Stomach (tissue), 8 donors: ENCODE measurements at regions not wholly inside any gene's neighbourhood (a gene's known extent, or its start where the extent isn't known, plus 50 kb on each side); places are given as distances from the start of the nearest gene placed in this dataset.

Experiments used
- DNase-seq, 2 donors: peaks; one replicate each; pipeline versions ENCODE4 v3.0.0 to v3.0.0-alpha.2; 2013 to 2019
- H3K27ac ChIP-seq, 5 donors: fragments of 200-600 bp in 4 of 5; sonication (generic) in 4 of 5; one replicate each; pipeline ENCODE4 v1.5.1; 2013 to 2019; ENCODE audit warnings: mild to moderate bottlenecking in 1 of 5, moderate library complexity in 1 of 5
- H3K27me3 ChIP-seq, 3 donors: fragments of 200-600 bp; sonication (generic); one replicate each; pipeline ENCODE4 v1.5.1; 2017 to 2019; ENCODE audit warnings: mixed run types in 1 of 3
- H3K36me3 ChIP-seq, 4 donors: fragments of 200-600 bp; sonication (generic); 1 replicate in 3 of 4; 2 replicates in 1 of 4; pipeline ENCODE4 v1.5.1; 2016 to 2019
- H3K4me1 ChIP-seq, 4 donors: fragments of 200-600 bp; sonication (generic); one replicate each; pipeline ENCODE4 v1.5.1; 2016 to 2019
- H3K4me3 ChIP-seq, 4 donors: fragments of 200-600 bp; sonication (generic) in 3 of 4; one replicate each; pipeline ENCODE4 v1.5.1; 2016 to 2019; ENCODE audit warnings: mild to moderate bottlenecking in 1 of 4
- H3K9me3 ChIP-seq, 4 donors: fragments of 200-600 bp; sonication (generic); one replicate each; pipeline ENCODE4 v1.5.1; 2016 to 2019
- EP300 ChIP-seq: sonication (generic); formaldehyde crosslinking; IDR thresholded peaks from one replicate; pipeline ENCODE4 v1.6.1; 2017; ENCODE audit warnings: antibody characterized with exemption
- POLR2A ChIP-seq, 4 donors: fragments of 450-650 bp; IDR thresholded peaks; one replicate each; pipeline ENCODE4 v1.6.1; 2016; ENCODE audit warnings: antibody characterized with exemption in 4 of 4, control low read depth in 2 of 4, mild to moderate bottlenecking in 1 of 4, moderate library complexity in 1 of 4
- POLR2AphosphoS5 ChIP-seq, 3 donors: sonication (generic); formaldehyde crosslinking; IDR thresholded peaks; one replicate each; pipeline ENCODE4 v1.6.1; 2016; ENCODE audit warnings: antibody characterized with exemption in 3 of 3
- WGBS, 5 donors: extraction: QIAGEN DNeasy Blood & Tissue Kit in 3 of 5; methylation state at CpG; one replicate each; pipeline versions ENCODE4 v1.1.5 to v1.1.7; 2013 to 2018; 5-methylcytosine and 5-hydroxymethylcytosine counted together
- intact Hi-C: fragments of 100-400 bp; cut with DNase I; formaldehyde crosslinking; loops from one replicate; pipeline ENCODE4 v1.15.1; 2023; ENCODE audit warnings: low total_unique reads
- TF ChIP-seq, protein P1 (sequence below), 7 experiments: fragments of 450-650 bp in 4 of 7; fragments of 200-600 bp in 3 of 7; sonication (generic) in 3 of 7; IDR thresholded peaks; one replicate each; pipeline ENCODE4 v1.5.1; 2016 to 2019; ENCODE audit warnings: antibody characterized with exemption in 7 of 7, control low read depth in 2 of 7, mild to moderate bottlenecking in 1 of 7
- donor health status: healthy with polysubstance abuse.
- donor health status: Bipolar disorder and iron deficiency.
- donor health status: healthy.

DNA sequence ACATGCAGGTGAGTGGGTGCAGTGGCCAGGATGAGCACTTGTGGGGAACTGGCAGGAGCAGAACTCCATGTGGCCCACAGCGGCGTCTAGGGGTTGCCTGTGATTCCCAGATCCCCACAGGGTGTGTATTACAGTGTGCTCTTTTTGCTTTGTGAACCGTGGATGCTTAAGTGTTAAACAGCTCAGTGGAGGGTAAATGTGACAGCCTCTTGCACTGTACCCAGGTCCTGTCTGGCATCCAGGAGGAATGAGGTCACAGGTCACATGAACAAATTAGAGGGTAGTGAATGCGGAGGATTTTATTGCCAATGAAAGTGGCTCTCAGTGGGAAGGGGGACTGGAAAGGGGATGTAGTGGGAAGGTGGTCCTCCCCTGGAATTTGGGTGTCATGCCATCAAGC, 447.8 kb downstream of the SPRY1 start:
- Histone ChIP-seq H3K4me3 (no peak overlapping the region), H3K27ac (no peak overlapping the region), H3K27me3 (no peaks in the 10 kb centered on the region), H3K4me1 (peaks cover 0 to 7% (median 0%) of the 10 kb centered on the region in 4 donors), H3K9me3 (peaks cover 0 to 7% (median 0%) of the 10 kb centered on the region in 4 donors), H3K36me3 (no peaks in the 10 kb centered on the region)
- TF ChIP-seq POLR2AphosphoS5 (IDR thresholded peaks at IDR 0.05): no peak
- no peak for TF ChIP-seq POLR2A (IDR thresholded peaks at IDR 0.05)
- TF ChIP-seq, protein P1, sequence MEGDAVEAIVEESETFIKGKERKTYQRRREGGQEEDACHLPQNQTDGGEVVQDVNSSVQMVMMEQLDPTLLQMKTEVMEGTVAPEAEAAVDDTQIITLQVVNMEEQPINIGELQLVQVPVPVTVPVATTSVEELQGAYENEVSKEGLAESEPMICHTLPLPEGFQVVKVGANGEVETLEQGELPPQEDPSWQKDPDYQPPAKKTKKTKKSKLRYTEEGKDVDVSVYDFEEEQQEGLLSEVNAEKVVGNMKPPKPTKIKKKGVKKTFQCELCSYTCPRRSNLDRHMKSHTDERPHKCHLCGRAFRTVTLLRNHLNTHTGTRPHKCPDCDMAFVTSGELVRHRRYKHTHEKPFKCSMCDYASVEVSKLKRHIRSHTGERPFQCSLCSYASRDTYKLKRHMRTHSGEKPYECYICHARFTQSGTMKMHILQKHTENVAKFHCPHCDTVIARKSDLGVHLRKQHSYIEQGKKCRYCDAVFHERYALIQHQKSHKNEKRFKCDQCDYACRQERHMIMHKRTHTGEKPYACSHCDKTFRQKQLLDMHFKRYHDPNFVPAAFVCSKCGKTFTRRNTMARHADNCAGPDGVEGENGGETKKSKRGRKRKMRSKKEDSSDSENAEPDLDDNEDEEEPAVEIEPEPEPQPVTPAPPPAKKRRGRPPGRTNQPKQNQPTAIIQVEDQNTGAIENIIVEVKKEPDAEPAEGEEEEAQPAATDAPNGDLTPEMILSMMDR (IDR thresholded peaks at IDR 0.05): no peak
- intact Hi-C loops: no loop called here
- DNase-seq: no peak
- 92 to 100% (median 96%) methylated on average over 4 of the region's 4 CpGs for WGBS, 5 donors

DNA sequence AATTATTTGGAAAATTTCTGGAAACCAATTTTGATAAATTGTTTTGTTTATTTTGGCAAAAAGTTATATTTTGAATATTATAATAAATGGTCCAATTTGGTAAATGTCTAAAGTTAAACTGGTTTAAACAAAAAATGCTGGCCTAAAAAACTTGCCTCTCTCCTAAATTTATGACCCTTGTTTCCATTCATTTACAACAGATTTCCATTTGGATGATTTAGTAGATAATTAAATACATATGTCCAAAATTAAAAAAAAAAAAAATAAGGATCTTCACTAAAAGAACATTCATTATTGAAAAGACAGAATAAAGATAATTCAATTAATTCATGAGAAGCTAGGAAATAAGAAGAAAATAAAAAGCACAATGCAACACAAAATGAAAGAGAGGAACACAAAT, 449.5 kb downstream of the SPRY1 start:
- Histone ChIP-seq H3K36me3 (no peaks in the 10 kb centered on the region), H3K9me3 (peaks cover 0 to 7% (median 0%) of the 10 kb centered on the region in 4 donors), H3K27me3 (no peaks in the 10 kb centered on the region), H3K27ac (no peak overlapping the region), H3K4me1 (peaks cover 0 to 6% (median 0%) of the 10 kb centered on the region in 4 donors), H3K4me3 (no peak overlapping the region)
- intact Hi-C loops: no loop called here
- TF ChIP-seq, protein P1 (IDR thresholded peaks at IDR 0.05): no peak
- TF ChIP-seq POLR2A (IDR thresholded peaks at IDR 0.05) (no peak), POLR2AphosphoS5 (IDR thresholded peaks at IDR 0.05) (no peak), EP300 (no peak)
- no peak for DNase-seq

DNA sequence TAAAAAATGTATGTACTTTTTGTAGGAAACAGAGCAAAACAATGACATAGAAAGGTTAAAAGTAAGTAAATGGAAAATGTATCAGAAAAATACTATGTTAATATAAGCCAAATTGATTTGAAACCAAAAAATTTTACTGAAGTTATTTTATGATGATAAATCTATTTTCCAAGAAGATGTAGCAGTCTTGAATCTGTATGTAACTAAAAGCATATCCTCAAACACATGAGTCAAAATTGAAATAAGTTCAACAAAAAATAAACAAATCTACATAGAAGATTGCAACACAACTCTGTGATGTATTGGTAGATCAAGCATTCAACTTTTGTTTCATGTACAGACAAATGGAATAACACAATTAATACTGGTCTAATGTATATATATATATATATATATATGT, 450.0 kb downstream of the SPRY1 start:
- Histone ChIP-seq H3K27ac (no peak overlapping the region), H3K4me1 (peaks cover 0 to 2% (median 0%) of the 10 kb centered on the region in 4 donors), H3K36me3 (no peaks in the 10 kb centered on the region), H3K4me3 (no peak overlapping the region), H3K9me3 (peaks cover 0 to 7% (median 0%) of the 10 kb centered on the region in 4 donors), H3K27me3 (no peaks in the 10 kb centered on the region)
- no peak for TF ChIP-seq POLR2A (IDR thresholded peaks at IDR 0.05)
- TF ChIP-seq, protein P1 (IDR thresholded peaks at IDR 0.05): no peak
- TF ChIP-seq EP300: no peak
- no peak for TF ChIP-seq POLR2AphosphoS5 (IDR thresholded peaks at IDR 0.05)
- no peak for DNase-seq
- intact Hi-C loops: no loop called here

DNA sequence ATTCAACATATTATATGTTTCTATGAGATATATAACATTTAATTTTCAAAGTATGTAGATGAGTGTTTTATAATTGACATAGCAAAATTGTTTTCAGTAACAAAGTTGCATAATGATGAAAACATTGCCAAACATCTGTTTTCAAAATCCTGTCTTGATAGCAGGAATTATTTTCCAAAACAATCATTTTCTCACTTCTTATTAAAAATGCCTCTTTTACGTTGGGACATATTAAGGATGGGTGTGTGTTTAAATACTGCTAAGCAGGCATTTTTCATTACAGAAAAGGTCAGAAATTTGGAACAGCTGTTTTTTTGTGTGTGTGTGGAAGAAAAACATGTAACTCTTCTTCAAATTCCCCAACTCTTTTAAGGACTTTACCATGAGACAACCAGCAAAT, 452.0 kb downstream of the SPRY1 start:
- Histone ChIP-seq H3K4me1 (no peaks in the 10 kb centered on the region), H3K27ac (peak overlapping the region in 1 of 5 donors; percentile 53), H3K36me3 (no peaks in the 10 kb centered on the region), H3K4me3 (no peak overlapping the region), H3K9me3 (peaks cover 0 to 7% (median 0%) of the 10 kb centered on the region in 4 donors), H3K27me3 (no peaks in the 10 kb centered on the region)
- TF ChIP-seq EP300: no peak
- no peak for TF ChIP-seq POLR2A (IDR thresholded peaks at IDR 0.05)
- TF ChIP-seq POLR2AphosphoS5 (IDR thresholded peaks at IDR 0.05): no peak
- TF ChIP-seq, protein P1 (IDR thresholded peaks at IDR 0.05): no peak
- 69 to 90% (median 79%) methylated on average over 1 of the region's 1 CpG for WGBS, 5 donors
- intact Hi-C loops: no loop called here
- DNase-seq: no peak
